GM23338 (cell line): ENCODE measurements at regions not wholly inside any gene's neighbourhood (a gene's known extent, or its start where the extent isn't known, plus 50 kb on each side); places are given as distances from the start of the nearest gene placed in this dataset.

Experiments used
- ATAC-seq: fragments of 200-7000 bp; cut with Tn5 transposase; 3 replicates; pipeline ENCODE4 v1.9.1; 2020
- DNase-seq: peaks from one replicate; pipeline ENCODE4 v3.0.0-alpha.2; 2015; ENCODE audit warnings: low spot score
- H2AFZ ChIP-seq: fragments of 200-600 bp; sonication (generic); 2 replicates; pipeline ENCODE4 v1.8.0; 2016; ENCODE audit warnings: antibody characterized with exemption, mild to moderate bottlenecking, moderate library complexity
- H3F3A ChIP-seq: fragments of 200-600 bp; sonication (generic); replicated peaks from 2 replicates; pipeline ENCODE4 v1.8.0; 2017; ENCODE audit warnings: antibody characterized with exemption, mixed run types, low read depth
- H3K27ac ChIP-seq: fragments of 200-600 bp; sonication (generic); 2 replicates; pipeline ENCODE4 v1.6.1; 2016; ENCODE audit warnings: low read depth
- H3K27me3 ChIP-seq: fragments of 200-600 bp; sonication (generic); 2 replicates; pipeline ENCODE4 v1.8.0; 2016; ENCODE audit warnings: mild to moderate bottlenecking, mixed run types, moderate library complexity; ENCODE audit not compliant: insufficient read depth
- H3K36me3 ChIP-seq: fragments of 200-600 bp; sonication (generic); 2 replicates; pipeline ENCODE4 v1.8.0; 2016; ENCODE audit warnings: mild to moderate bottlenecking; ENCODE audit not compliant: insufficient read depth
- H3K4me1 ChIP-seq: fragments of 200-600 bp; sonication (generic); 2 replicates; pipeline ENCODE4 v1.8.0; 2016; ENCODE audit warnings: mild to moderate bottlenecking, moderate library complexity; ENCODE audit not compliant: insufficient read depth
- H3K4me2 ChIP-seq: fragments of 200-600 bp; sonication (generic); 2 replicates; pipeline ENCODE4 v1.7.1; 2017; ENCODE audit warnings: mixed run types
- H3K4me3 ChIP-seq: fragments of 200-600 bp; sonication (generic); 2 replicates; pipeline ENCODE4 v1.6.1; 2016; ENCODE audit warnings: mixed run types
- H3K79me2 ChIP-seq: fragments of 200-600 bp; sonication (generic); replicated peaks from 2 replicates; pipeline ENCODE4 v1.8.0; 2017; ENCODE audit warnings: mild to moderate bottlenecking; ENCODE audit not compliant: insufficient read depth
- H3K9me2 ChIP-seq: fragments of 200-600 bp; sonication (generic); 2 replicates; pipeline ENCODE4 v1.8.0; 2017; ENCODE audit not compliant: insufficient read depth
- H4K20me1 ChIP-seq: fragments of 200-600 bp; sonication (generic); replicated peaks from 2 replicates; pipeline ENCODE4 v1.8.0; 2017; ENCODE audit warnings: mild to moderate bottlenecking; ENCODE audit not compliant: insufficient read depth
- H3K27ac Mint-ChIP-seq: 2 replicates; pipeline ENCODE4 v1.8.0; 2020; ENCODE audit warnings: inconsistent platforms, mild to moderate bottlenecking, moderate library complexity, mixed read lengths
- H3K27me3 Mint-ChIP-seq: 3 replicates; pipeline ENCODE4 v1.8.0; 2022; ENCODE audit warnings: low read depth, mild to moderate bottlenecking, moderate library complexity, mixed read lengths, inconsistent platforms; ENCODE audit not compliant: insufficient read depth, poor library complexity
- H3K36me3 Mint-ChIP-seq: 3 replicates; pipeline ENCODE4 v1.8.0; 2021; ENCODE audit warnings: low read depth, mild to moderate bottlenecking, inconsistent platforms, moderate library complexity, mixed read lengths
- H3K4me1 Mint-ChIP-seq: 3 replicates; pipeline ENCODE4 v1.8.0; 2020; ENCODE audit warnings: mild to moderate bottlenecking, inconsistent platforms, mixed read lengths
- H3K4me3 Mint-ChIP-seq: 3 replicates; pipeline ENCODE4 v1.8.0; 2021; ENCODE audit warnings: moderate library complexity, mild to moderate bottlenecking, inconsistent platforms, mixed read lengths
- H3K9me3 Mint-ChIP-seq: 3 replicates; pipeline ENCODE4 v1.8.0; 2020; ENCODE audit warnings: moderate library complexity, mild to moderate bottlenecking, inconsistent platforms, mixed read lengths
- CREB1 ChIP-seq: fragments of 250-450 bp; sonication (Bioruptor Pico); IDR thresholded peaks from 2 replicates; pipeline ENCODE4 v1.5.0; 2020; ENCODE audit warnings: low read depth, mild to moderate bottlenecking, moderate library complexity
- NANOG ChIP-seq: IDR thresholded peaks from 2 replicates; pipeline ENCODE4 v1.6.1; 2016; ENCODE audit warnings: antibody characterized with exemption, borderline replicate concordance
- STAT1 ChIP-seq: IDR thresholded peaks from one replicate; pipeline ENCODE4 v1.6.1; 2016; ENCODE audit warnings: antibody characterized with exemption; ENCODE audit not compliant: unreplicated experiment
- ZNF114 ChIP-seq: fragments of 250-450 bp; sonication (Bioruptor Pico); IDR thresholded peaks from 2 replicates; pipeline ENCODE4 v1.5.0; 2020; ENCODE audit warnings: mild to moderate bottlenecking, moderate library complexity
- ZNF331 ChIP-seq: fragments of 250-450 bp; sonication (Bioruptor Pico); IDR thresholded peaks from 2 replicates; pipeline ENCODE4 v1.5.0; 2020; ENCODE audit warnings: low read depth, mild to moderate bottlenecking, moderate library complexity
- TF ChIP-seq, protein P1 (sequence below): fragments of 250-450 bp; sonication (Bioruptor Pico); IDR thresholded peaks from 2 replicates; pipeline ENCODE4 v1.5.0; 2020; ENCODE audit warnings: mild to moderate bottlenecking, moderate library complexity
- TF ChIP-seq, protein P2 (sequence below): IDR thresholded peaks from 2 replicates; pipeline ENCODE4 v1.6.1; 2016; ENCODE audit warnings: antibody characterized with exemption
- TF ChIP-seq, protein P3 (sequence below): IDR thresholded peaks from one replicate; pipeline ENCODE4 v1.6.1; 2018; ENCODE audit warnings: antibody characterized with exemption; ENCODE audit not compliant: unreplicated experiment

DNA sequence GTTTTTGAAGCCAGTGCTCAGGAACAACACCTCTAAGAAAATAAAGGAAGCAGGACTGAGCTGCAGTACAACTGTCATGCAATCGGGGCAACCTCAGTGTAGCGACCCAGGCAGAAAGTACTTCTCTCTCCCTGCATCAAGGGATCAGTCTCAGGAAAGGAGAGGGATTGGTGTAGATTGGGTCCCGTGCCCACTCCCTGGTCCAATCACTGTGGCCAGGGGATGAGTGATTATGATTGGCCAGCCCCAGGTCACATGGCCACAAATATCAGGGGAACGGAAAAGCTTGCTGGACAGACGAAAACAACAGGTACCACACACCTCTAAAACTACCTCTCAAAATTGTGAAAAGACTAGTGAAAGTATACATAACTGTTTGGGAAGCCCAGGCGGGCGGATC, 136.2 kb upstream of the F3 start:
- Histone ChIP-seq H3K4me1 (peaks cover 10% of the 10 kb centered on the region; the same call in 1 of the 2 replicates), H3K4me2 (no peak overlapping the region), H2AFZ (no peak overlapping the region), H4K20me1 (no peaks in the 10 kb centered on the region), H3K27ac (no peak overlapping the region), H3K36me3 (no peaks in the 10 kb centered on the region), H3K4me3 (no peak overlapping the region), H3F3A (no peaks in the 10 kb centered on the region), H3K9me2 (peaks cover 18% of the 10 kb centered on the region), H3K79me2 (no peaks in the 10 kb centered on the region), H3K27me3 (no peaks in the 10 kb centered on the region)
- Mint-ChIP-seq H3K4me3 (no peak overlapping the region), H3K36me3 (peaks cover 3% of the 10 kb centered on the region; the same call in 2 of the 3 replicates), H3K9me3 (no peaks in the 10 kb centered on the region; the same call in 2 of the 3 replicates), H3K27me3 (peaks cover 3% of the 10 kb centered on the region), H3K27ac (0 out of 2 replicates have a peak overlapping the region, but pooled peaks have one; percentile 38), H3K4me1 (peaks cover 13% of the 10 kb centered on the region)
- ATAC-seq (no peak; the same call in 2 of the 3 replicates), DNase-seq (no peak)
- TF ChIP-seq, protein P1, sequence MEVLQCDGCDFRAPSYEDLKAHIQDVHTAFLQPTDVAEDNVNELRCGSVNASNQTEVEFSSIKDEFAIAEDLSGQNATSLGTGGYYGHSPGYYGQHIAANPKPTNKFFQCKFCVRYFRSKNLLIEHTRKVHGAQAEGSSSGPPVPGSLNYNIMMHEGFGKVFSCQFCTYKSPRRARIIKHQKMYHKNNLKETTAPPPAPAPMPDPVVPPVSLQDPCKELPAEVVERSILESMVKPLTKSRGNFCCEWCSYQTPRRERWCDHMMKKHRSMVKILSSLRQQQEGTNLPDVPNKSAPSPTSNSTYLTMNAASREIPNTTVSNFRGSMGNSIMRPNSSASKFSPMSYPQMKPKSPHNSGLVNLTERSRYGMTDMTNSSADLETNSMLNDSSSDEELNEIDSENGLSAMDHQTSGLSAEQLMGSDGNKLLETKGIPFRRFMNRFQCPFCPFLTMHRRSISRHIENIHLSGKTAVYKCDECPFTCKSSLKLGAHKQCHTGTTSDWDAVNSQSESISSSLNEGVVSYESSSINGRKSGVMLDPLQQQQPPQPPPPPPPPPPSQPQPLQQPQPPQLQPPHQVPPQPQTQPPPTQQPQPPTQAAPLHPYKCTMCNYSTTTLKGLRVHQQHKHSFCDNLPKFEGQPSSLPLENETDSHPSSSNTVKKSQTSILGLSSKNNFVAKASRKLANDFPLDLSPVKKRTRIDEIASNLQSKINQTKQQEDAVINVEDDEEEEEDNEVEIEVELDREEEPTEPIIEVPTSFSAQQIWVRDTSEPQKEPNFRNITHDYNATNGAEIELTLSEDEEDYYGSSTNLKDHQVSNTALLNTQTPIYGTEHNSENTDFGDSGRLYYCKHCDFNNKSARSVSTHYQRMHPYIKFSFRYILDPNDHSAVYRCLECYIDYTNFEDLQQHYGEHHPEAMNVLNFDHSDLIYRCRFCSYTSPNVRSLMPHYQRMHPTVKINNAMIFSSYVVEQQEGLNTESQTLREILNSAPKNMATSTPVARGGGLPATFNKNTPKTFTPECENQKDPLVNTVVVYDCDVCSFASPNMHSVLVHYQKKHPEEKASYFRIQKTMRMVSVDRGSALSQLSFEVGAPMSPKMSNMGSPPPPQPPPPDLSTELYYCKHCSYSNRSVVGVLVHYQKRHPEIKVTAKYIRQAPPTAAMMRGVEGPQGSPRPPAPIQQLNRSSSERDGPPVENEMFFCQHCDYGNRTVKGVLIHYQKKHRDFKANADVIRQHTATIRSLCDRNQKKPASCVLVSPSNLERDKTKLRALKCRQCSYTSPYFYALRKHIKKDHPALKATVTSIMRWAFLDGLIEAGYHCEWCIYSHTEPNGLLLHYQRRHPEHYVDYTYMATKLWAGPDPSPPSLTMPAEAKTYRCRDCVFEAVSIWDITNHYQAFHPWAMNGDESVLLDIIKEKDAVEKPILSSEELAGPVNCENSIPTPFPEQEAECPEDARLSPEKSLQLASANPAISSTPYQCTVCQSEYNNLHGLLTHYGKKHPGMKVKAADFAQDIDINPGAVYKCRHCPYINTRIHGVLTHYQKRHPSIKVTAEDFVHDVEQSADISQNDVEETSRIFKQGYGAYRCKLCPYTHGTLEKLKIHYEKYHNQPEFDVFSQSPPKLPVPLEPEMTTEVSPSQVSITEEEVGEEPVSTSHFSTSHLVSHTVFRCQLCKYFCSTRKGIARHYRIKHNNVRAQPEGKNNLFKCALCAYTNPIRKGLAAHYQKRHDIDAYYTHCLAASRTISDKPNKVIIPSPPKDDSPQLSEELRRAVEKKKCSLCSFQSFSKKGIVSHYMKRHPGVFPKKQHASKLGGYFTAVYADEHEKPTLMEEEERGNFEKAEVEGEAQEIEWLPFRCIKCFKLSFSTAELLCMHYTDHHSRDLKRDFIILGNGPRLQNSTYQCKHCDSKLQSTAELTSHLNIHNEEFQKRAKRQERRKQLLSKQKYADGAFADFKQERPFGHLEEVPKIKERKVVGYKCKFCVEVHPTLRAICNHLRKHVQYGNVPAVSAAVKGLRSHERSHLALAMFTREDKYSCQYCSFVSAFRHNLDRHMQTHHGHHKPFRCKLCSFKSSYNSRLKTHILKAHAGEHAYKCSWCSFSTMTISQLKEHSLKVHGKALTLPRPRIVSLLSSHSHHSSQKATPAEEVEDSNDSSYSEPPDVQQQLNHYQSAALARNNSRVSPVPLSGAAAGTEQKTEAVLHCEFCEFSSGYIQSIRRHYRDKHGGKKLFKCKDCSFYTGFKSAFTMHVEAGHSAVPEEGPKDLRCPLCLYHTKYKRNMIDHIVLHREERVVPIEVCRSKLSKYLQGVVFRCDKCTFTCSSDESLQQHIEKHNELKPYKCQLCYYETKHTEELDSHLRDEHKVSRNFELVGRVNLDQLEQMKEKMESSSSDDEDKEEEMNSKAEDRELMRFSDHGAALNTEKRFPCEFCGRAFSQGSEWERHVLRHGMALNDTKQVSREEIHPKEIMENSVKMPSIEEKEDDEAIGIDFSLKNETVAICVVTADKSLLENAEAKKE: no peak
- TF ChIP-seq STAT1 (no peak), CREB1 (CRISPR knock-in tag) (no peak), ZNF114 (CRISPR knock-in tag) (no peak), NANOG (no peak), ZNF331 (CRISPR knock-in tag) (no peak)
- TF ChIP-seq, protein P2, sequence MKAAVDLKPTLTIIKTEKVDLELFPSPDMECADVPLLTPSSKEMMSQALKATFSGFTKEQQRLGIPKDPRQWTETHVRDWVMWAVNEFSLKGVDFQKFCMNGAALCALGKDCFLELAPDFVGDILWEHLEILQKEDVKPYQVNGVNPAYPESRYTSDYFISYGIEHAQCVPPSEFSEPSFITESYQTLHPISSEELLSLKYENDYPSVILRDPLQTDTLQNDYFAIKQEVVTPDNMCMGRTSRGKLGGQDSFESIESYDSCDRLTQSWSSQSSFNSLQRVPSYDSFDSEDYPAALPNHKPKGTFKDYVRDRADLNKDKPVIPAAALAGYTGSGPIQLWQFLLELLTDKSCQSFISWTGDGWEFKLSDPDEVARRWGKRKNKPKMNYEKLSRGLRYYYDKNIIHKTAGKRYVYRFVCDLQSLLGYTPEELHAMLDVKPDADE: no peak
- TF ChIP-seq, protein P3, sequence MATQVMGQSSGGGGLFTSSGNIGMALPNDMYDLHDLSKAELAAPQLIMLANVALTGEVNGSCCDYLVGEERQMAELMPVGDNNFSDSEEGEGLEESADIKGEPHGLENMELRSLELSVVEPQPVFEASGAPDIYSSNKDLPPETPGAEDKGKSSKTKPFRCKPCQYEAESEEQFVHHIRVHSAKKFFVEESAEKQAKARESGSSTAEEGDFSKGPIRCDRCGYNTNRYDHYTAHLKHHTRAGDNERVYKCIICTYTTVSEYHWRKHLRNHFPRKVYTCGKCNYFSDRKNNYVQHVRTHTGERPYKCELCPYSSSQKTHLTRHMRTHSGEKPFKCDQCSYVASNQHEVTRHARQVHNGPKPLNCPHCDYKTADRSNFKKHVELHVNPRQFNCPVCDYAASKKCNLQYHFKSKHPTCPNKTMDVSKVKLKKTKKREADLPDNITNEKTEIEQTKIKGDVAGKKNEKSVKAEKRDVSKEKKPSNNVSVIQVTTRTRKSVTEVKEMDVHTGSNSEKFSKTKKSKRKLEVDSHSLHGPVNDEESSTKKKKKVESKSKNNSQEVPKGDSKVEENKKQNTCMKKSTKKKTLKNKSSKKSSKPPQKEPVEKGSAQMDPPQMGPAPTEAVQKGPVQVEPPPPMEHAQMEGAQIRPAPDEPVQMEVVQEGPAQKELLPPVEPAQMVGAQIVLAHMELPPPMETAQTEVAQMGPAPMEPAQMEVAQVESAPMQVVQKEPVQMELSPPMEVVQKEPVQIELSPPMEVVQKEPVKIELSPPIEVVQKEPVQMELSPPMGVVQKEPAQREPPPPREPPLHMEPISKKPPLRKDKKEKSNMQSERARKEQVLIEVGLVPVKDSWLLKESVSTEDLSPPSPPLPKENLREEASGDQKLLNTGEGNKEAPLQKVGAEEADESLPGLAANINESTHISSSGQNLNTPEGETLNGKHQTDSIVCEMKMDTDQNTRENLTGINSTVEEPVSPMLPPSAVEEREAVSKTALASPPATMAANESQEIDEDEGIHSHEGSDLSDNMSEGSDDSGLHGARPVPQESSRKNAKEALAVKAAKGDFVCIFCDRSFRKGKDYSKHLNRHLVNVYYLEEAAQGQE: no peak
